ENCODE measurements at regions not wholly inside any gene's neighbourhood (a gene's known extent, or its start where the extent isn't known, plus 50 kb on each side); places are given as distances from the start of the nearest gene placed in this dataset.

GRCh38 chr11:97756571-97757335, 1264.0 kb upstream of the CNTN5 start:
- H3K9me2 ChIP-seq (replicated peaks; ENCODE audit: low read length) = no peaks in the 10 kb centered on the region
- no peaks in the 10 kb centered on the region for H3K36me3 ChIP-seq (ENCODE audit: low read depth, low read length)
- H3K27me3 ChIP-seq (ENCODE audit: low read length) = no peaks in the 10 kb centered on the region
- DNase-seq = no peak
- no peaks in the 10 kb centered on the region for H3K4me1 ChIP-seq (ENCODE audit: insufficient read depth, low read length)
- H3F3A ChIP-seq (ENCODE audit: low read length, unreplicated experiment) = no peaks in the 10 kb centered on the region
- CTCF ChIA-PET = no interaction called here
- no peak overlapping the region for H3K27ac ChIP-seq (ENCODE audit: low read length)
- no TSS peak for BruUV-seq (replicated peaks)
- no peaks in the 10 kb centered on the region for H4K20me1 ChIP-seq (ENCODE audit: low read length)
- POLR2A ChIA-PET (ENCODE audit: unreplicated experiment) = no interaction called here
- H3K4me2 ChIP-seq (ENCODE audit: low read length) = no peak overlapping the region
- no peak overlapping the region for H2AFZ ChIP-seq (ENCODE audit: low read length)
- ATAC-seq = no peak
- H3K4me3 ChIP-seq (ENCODE audit: low read length) = no peak overlapping the region
- intact Hi-C loops (cut with micrococcal nuclease) = no loop called here
- no peak overlapping the region for H3K9ac ChIP-seq (ENCODE audit: low read length)
- H3K9me3 ChIP-seq (ENCODE audit: low read length) = peaks cover 16% of the 10 kb centered on the region; the same call in 1 of the 2 replicates
- H3K79me2 ChIP-seq (ENCODE audit: low read length) = no peaks in the 10 kb centered on the region
- TF ChIP-seq, protein P1, sequence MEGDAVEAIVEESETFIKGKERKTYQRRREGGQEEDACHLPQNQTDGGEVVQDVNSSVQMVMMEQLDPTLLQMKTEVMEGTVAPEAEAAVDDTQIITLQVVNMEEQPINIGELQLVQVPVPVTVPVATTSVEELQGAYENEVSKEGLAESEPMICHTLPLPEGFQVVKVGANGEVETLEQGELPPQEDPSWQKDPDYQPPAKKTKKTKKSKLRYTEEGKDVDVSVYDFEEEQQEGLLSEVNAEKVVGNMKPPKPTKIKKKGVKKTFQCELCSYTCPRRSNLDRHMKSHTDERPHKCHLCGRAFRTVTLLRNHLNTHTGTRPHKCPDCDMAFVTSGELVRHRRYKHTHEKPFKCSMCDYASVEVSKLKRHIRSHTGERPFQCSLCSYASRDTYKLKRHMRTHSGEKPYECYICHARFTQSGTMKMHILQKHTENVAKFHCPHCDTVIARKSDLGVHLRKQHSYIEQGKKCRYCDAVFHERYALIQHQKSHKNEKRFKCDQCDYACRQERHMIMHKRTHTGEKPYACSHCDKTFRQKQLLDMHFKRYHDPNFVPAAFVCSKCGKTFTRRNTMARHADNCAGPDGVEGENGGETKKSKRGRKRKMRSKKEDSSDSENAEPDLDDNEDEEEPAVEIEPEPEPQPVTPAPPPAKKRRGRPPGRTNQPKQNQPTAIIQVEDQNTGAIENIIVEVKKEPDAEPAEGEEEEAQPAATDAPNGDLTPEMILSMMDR (conservative IDR thresholded peaks at IDR 0.05; ENCODE audit: low read depth, low read length) = no peak
- TF ChIP-seq EZH2phosphoT487 (IDR thresholded peaks at IDR 0.05; ENCODE audit: borderline replicate concordance, low read length) (no peak), EZH2 (IDR thresholded peaks at IDR 0.05; ENCODE audit: low read length, unreplicated experiment) (no peak)

GRCh38 chr11:97761175-97761574, 1259.6 kb upstream of the CNTN5 start:
- TF ChIP-seq, protein P1 (conservative IDR thresholded peaks at IDR 0.05; ENCODE audit: low read depth, low read length) = no peak
- TF ChIP-seq EZH2phosphoT487 (IDR thresholded peaks at IDR 0.05; ENCODE audit: borderline replicate concordance, low read length) (no peak), EZH2 (IDR thresholded peaks at IDR 0.05; ENCODE audit: low read length, unreplicated experiment) (no peak)
- CTCF ChIA-PET = no interaction called here
- DNase-seq (no peak), ATAC-seq (no peak)
- Histone ChIP-seq H3K9ac (ENCODE audit: low read length) (no peak overlapping the region), H3K36me3 (ENCODE audit: low read depth, low read length) (no peaks in the 10 kb centered on the region), H3F3A (ENCODE audit: low read length, unreplicated experiment) (no peaks in the 10 kb centered on the region), H3K79me2 (ENCODE audit: low read length) (no peaks in the 10 kb centered on the region), H3K27ac (ENCODE audit: low read length) (no peak overlapping the region), H3K9me2 (replicated peaks; ENCODE audit: low read length) (no peaks in the 10 kb centered on the region), H3K27me3 (ENCODE audit: low read length) (no peaks in the 10 kb centered on the region), H3K4me1 (ENCODE audit: insufficient read depth, low read length) (no peaks in the 10 kb centered on the region), H2AFZ (ENCODE audit: low read length) (no peak overlapping the region), H4K20me1 (ENCODE audit: low read length) (no peaks in the 10 kb centered on the region), H3K9me3 (ENCODE audit: low read length) (peaks cover 20% of the 10 kb centered on the region), H3K4me3 (ENCODE audit: low read length) (no peak overlapping the region), H3K4me2 (ENCODE audit: low read length) (no peak overlapping the region)
- POLR2A ChIA-PET (ENCODE audit: unreplicated experiment) = no interaction called here
- intact Hi-C loops (cut with micrococcal nuclease) = no loop called here
- no TSS peak for BruUV-seq (replicated peaks)

GRCh38 chr11:97764193-97764592, 1256.6 kb upstream of the CNTN5 start:
- no TSS peak for BruUV-seq (replicated peaks)
- no peak for DNase-seq

More at GRCh38 chr11:97764193-97764592, 1256.6 kb upstream of the CNTN5 start:
- H4K20me1 ChIP-seq (ENCODE audit: low read length) = no peaks in the 10 kb centered on the region
- intact Hi-C loops (cut with micrococcal nuclease) = no loop called here
- no peak overlapping the region for H2AFZ ChIP-seq (ENCODE audit: low read length)
- no peaks in the 10 kb centered on the region for H3K36me3 ChIP-seq (ENCODE audit: low read depth, low read length)
- peaks cover 10% of the 10 kb centered on the region for H3K9me3 ChIP-seq (ENCODE audit: low read length)
- no peaks in the 10 kb centered on the region for H3K27me3 ChIP-seq (ENCODE audit: low read length)
- CTCF ChIA-PET = no interaction called here
- TF ChIP-seq, protein P1 (conservative IDR thresholded peaks at IDR 0.05; ENCODE audit: low read depth, low read length) = no peak
- no peak for TF ChIP-seq EZH2 (IDR thresholded peaks at IDR 0.05; ENCODE audit: low read length, unreplicated experiment)
- no peak overlapping the region for H3K4me3 ChIP-seq (ENCODE audit: low read length)
- no peaks in the 10 kb centered on the region for H3K4me1 ChIP-seq (ENCODE audit: insufficient read depth, low read length)
- POLR2A ChIA-PET (ENCODE audit: unreplicated experiment) = no interaction called here
- no peak overlapping the region for H3K27ac ChIP-seq (ENCODE audit: low read length)
- no peaks in the 10 kb centered on the region for H3K79me2 ChIP-seq (ENCODE audit: low read length)
- H3K4me2 ChIP-seq (ENCODE audit: low read length) = no peak overlapping the region
- H3K9me2 ChIP-seq (replicated peaks; ENCODE audit: low read length) = no peaks in the 10 kb centered on the region
- no peak overlapping the region for H3K9ac ChIP-seq (ENCODE audit: low read length)
- ATAC-seq = no peak
- H3F3A ChIP-seq (ENCODE audit: low read length, unreplicated experiment) = no peaks in the 10 kb centered on the region
